HG03571 (cell line): ENCODE measurements at regions not wholly inside any gene's neighbourhood (a gene's known extent, or its start where the extent isn't known, plus 50 kb on each side); places are given as distances from the start of the nearest gene placed in this dataset.

Experiments used
- ATAC-seq: cut with Tn5 transposase; IDR thresholded peaks from one replicate; pipeline ENCODE4 v1.9.1; 2021; ENCODE audit not compliant: unreplicated experiment

GRCh38 chr20:40186826-40187225 lies 502.2 kb downstream of the MAFB start:
- no peak for ATAC-seq

- ATAC-seq, result no peak
Observed at GRCh38 chr20:40181676-40182075, 507.4 kb downstream of the MAFB start.

- no peak for ATAC-seq
Observed at GRCh38 chr20:40176098-40176841, 512.8 kb downstream of the MAFB start.

GRCh38 chr20:40175296-40175695 lies 513.7 kb downstream of the MAFB start:
- no peak for ATAC-seq

GRCh38 chr20:40173872-40174271 lies 515.2 kb downstream of the MAFB start:
- ATAC-seq, result no peak

GRCh38 chr20:40168981-40169620 lies 519.9 kb downstream of the MAFB start:
- no peak for ATAC-seq

DNA sequence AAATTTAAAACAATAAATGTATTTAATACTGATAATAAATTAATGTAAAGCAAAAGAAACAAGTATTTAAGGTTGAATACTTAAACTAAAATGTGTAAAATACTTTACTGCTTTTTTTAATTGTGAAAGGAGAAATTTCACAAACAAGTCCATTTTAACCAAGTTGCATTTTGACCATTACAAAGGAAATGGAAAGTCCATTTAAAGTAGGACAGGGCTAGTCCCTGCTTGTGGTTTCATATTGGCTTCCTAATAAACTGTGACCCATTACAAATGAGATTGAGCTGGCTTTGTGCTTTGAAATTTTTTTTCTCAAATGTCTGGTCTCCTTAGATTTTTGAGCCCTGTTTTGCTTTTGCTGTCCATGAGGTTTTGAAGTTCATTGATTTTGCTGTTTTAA lies 527.6 kb downstream of the MAFB start:
- ATAC-seq, result no peak

DNA sequence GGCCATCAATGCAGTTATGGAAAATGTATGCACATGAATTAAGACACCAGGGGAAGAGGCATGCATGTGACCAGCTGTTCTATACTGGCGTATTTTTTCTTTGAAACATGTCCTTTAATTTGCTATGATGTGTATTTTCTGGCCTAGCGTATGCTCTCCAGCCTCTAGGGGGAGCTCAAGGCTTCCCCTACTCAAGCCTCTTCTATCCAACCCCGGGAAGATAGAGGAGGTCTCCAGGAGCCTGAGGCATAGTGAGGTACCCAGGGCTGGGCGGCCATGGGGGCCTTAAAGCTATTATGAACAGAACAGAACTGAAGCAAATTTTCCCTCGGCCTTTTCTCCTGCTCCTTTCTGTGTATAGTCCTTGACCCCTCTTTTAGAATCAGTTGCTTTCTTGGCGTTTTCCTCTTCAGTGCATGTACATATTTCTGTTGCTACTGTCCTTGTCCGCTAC lies 528.9 kb downstream of the MAFB start:
- ATAC-seq, result no peak

DNA sequence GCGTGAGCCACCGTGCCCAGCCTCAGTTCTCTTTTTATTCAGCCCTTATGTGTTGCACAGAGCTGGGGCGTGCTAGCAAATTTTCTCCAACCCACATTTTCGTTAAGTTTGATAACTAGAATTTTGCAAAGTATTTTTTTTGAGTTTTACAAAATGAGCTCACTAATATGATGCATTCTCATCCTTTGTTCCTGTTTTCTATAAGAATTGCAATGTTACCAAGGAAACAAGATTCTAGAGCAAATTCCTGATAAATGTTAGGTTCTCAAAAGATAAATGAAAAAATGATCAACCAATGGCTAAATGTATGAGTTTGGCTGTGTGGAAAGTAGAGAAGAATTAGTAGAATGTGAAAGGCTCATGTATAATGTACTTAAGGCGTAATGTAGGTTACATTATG lies 529.8 kb downstream of the MAFB start:
- ATAC-seq, result no peak

DNA sequence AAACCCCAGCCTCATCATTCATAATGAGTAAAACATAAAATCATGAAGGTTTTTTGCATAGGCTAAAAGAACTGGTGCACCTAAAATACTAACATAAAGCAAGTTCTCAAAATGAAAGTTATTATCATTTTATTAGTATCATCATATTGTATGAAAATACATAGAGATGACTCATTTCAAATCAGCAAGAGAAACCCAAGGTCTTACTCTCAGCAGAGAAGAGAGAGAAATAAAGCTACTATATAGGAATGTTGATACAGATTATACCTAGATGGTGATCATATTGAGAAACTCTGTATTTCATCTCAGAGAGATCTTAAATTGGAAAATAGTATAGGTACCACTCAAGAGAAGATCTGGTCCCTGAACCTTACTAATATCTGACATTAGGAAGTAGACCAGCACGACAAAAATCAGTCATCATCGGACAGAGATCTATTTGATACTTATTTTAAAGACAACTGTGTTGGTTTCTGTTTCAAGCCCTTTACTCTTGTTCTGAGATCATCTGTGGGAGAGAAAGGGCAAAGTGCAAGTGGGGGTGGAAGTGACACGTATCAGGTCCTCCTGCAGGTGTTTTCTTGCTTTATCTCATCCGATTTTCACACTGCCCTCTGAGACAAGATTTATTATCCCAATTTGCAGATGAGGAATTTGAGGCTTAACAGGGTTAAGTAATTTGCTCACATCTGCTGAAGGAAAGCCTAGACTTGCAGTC lies 532.3 kb downstream of the MAFB start:
- peak; percentile 87 for ATAC-seq

DNA sequence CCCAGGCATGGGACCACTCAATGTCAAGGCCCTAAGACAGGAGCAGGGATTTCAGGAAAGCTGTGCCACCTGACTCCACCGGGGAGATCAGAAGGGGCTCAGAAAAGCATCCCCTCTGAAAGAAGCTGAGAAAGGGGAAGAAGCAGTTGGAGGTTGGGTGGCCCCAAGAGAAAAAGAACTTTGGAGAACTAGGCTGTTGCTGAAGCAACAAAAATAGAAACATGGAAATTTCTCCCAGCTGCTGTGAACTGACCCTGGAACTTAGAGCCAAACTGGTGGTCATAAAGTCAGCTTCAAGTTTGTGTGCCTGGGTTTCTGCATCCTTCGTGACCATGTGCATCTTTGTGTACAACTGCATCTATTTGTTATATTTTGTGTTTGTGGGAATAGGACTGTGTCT lies 534.5 kb downstream of the MAFB start:
- no peak for ATAC-seq

DNA sequence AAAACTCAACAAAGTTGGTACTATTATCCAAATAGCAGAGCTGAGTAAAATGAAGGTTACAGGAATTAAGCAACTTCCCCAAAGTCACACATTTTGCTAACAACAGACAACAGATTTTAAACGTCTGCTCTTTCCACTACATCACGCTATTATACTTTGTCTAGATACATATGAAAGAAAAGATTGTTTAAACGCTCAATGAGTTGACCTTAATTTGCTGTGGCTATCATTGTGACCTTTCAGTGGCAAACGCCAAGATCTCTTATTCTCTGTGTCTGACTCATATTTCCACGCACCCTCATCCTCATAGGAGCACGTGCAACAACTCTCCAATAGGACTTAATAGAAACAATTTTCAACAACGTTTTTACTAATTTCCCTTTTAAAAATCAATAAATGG lies 540.1 kb downstream of the MAFB start:
- no peak for ATAC-seq

DNA sequence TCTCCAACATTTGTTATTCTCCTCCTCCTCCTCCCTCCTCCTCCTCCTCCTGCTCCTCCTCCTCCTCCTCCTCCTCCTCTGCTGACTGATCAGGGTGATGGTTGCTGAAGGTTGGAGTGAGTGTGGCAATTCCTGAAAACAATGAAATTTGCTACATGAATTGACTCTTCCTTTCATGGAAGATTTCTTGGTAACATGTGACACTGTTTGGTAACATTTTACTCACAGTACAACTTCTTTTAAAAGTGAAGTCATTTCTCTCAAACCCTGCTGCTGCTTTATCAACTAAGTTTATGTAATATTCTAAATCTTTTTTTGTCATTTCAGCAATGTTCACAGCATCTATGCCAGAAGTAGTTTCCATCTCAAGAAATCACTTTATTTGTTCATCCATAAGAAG lies 543.0 kb downstream of the MAFB start:
- no peak for ATAC-seq

DNA sequence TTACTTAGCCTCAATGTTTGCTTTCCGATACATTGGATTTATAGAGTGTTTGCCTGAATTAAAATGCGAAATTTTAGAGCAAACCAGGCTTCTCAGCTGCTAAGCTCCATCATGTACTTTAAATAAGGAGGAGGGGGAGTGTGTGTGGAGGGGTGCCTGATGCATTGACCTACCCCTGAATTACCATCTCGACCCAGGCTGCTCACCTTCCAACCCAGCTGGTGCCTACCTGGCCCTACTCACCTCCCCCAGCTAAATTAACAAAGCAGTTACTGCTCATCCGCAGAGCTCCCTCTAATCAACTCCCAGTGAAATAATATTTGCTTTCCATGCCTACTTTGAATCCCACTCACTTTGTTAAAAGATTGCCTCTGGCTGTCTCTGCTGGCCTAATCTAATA lies 544.5 kb downstream of the MAFB start:
- no peak for ATAC-seq

DNA sequence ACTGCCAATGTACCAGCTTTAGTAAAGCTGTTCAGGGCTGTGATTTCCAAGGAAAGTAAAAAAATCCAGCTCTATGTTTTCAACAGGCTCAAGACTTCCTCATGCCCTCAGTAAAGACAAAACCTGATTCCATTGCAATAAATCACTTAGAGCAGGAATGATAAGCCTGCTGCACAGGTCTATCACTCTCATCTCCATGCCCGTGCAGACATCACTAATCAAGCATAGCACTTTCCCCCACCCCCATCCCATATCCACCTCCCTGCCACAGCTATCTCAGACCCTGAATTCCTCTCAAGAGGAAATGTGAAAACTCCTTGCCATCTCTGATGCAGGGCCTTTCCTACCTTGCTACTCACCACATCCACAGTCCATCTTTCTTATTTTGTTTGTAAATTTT lies 554.9 kb downstream of the MAFB start:
- ATAC-seq, result no peak

- ATAC-seq, result no peak
Observed at GRCh38 chr20:40120827-40121226, 568.2 kb downstream of the MAFB start.

- ATAC-seq, result no peak
Observed at GRCh38 chr20:40111282-40111681, 577.8 kb downstream of the MAFB start.

DNA sequence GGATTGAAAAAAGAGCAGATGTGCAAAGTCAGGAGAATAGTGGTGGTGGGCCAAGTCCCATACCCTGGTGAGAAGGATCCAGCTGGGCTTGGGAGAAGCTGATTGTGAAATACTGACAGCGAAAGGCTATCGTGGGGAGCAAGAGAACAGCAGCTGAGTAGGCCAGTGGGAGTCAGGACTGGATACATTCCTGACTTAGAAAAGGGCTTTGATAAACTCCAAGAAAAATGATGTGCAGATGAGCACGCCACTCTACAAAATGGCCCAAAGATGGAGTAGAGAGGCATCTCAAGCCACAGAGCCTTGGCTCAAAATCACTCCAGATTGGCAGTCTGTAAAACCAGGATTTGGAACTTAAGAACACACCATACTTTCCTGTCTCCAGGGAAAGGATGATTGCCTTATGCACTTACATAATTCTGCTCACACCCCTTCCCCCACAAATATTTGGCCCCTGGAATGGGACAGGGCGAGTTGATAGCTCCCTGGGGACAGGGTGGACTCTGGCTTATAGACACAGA lies 578.7 kb downstream of the MAFB start:
- no peak for ATAC-seq

DNA sequence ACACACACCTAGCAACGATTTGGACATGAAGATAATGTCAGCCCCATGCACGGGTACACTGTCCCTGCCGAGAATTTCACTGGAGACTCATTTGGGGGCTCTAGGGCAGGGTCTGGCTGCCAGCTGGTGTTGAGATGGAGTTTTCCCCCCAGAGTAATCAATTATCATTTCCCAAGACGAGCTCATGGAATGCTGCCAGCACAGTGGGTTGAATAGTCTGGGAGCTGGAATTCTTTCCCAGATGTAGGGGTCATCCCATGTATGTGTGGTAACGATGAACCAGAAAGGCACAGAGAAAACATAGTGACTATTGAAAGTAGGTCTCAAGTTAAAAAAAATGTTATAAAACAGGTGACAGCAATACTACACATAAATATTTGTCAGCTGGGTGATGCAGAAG lies 579.9 kb downstream of the MAFB start:
- no peak for ATAC-seq

GRCh38 chr20:40108321-40108720 lies 580.7 kb downstream of the MAFB start:
- ATAC-seq, result no peak

GRCh38 chr20:40104959-40105358 lies 584.1 kb downstream of the MAFB start:
- no peak for ATAC-seq

- ATAC-seq, result no peak
Observed at GRCh38 chr20:40103420-40103819, 585.6 kb downstream of the MAFB start.
